ENCODE measurements at regions not wholly inside any gene's neighbourhood (a gene's known extent, or its start where the extent isn't known, plus 50 kb on each side); places are given as distances from the start of the nearest gene placed in this dataset.

- no peak for DNase-seq (ENCODE audit: extremely low spot score, unreplicated experiment)
- H3K27ac Mint-ChIP-seq = no peak overlapping the region
- no peaks in the 10 kb centered on the region for H3K4me1 Mint-ChIP-seq (ENCODE audit: unreplicated experiment)
- TF ChIP-seq CTCF (conservative IDR thresholded peaks at IDR 0.05) = no peak
- H3K9me3 Mint-ChIP-seq = no peaks in the 10 kb centered on the region
- H3K4me3 Mint-ChIP-seq = no peak overlapping the region
- H3K27me3 Mint-ChIP-seq = no peaks in the 10 kb centered on the region
- H3K36me3 Mint-ChIP-seq = no peaks in the 10 kb centered on the region
Measured at GRCh38 chr2:183799761-183800160, 675.5 kb downstream of the NUP35 start.

- no peaks in the 10 kb centered on the region for H3K27me3 Mint-ChIP-seq
- H3K4me1 Mint-ChIP-seq (ENCODE audit: unreplicated experiment) = no peaks in the 10 kb centered on the region
- no peak overlapping the region for H3K4me3 Mint-ChIP-seq
- no peak for DNase-seq (ENCODE audit: extremely low spot score, unreplicated experiment)
- no peak overlapping the region for H3K27ac Mint-ChIP-seq
- TF ChIP-seq CTCF (conservative IDR thresholded peaks at IDR 0.05) = no peak
- no peaks in the 10 kb centered on the region for H3K9me3 Mint-ChIP-seq
- H3K36me3 Mint-ChIP-seq = no peaks in the 10 kb centered on the region
Measured at GRCh38 chr2:183803596-183803995, 679.4 kb downstream of the NUP35 start.

GRCh38 chr2:183807870-183808269, 683.6 kb downstream of the NUP35 start:
- Mint-ChIP-seq H3K4me3 (no peak overlapping the region), H3K27ac (no peak overlapping the region), H3K36me3 (no peaks in the 10 kb centered on the region), H3K27me3 (no peaks in the 10 kb centered on the region), H3K4me1 (ENCODE audit: unreplicated experiment) (no peaks in the 10 kb centered on the region), H3K9me3 (no peaks in the 10 kb centered on the region)
- no peak for TF ChIP-seq CTCF (conservative IDR thresholded peaks at IDR 0.05)
- DNase-seq (ENCODE audit: extremely low spot score, unreplicated experiment) = no peak

- Mint-ChIP-seq H3K4me1 (ENCODE audit: unreplicated experiment) (no peaks in the 10 kb centered on the region), H3K36me3 (no peaks in the 10 kb centered on the region), H3K4me3 (no peak overlapping the region), H3K27me3 (no peaks in the 10 kb centered on the region), H3K9me3 (no peaks in the 10 kb centered on the region), H3K27ac (no peak overlapping the region)
- TF ChIP-seq CTCF (conservative IDR thresholded peaks at IDR 0.05) = no peak
- DNase-seq (ENCODE audit: extremely low spot score, unreplicated experiment) = no peak
Measured at GRCh38 chr2:183809404-183809803, 685.2 kb downstream of the NUP35 start.

- Mint-ChIP-seq H3K27me3 (no peaks in the 10 kb centered on the region), H3K9me3 (no peaks in the 10 kb centered on the region), H3K4me3 (no peak overlapping the region), H3K27ac (no peak overlapping the region), H3K4me1 (ENCODE audit: unreplicated experiment) (no peaks in the 10 kb centered on the region), H3K36me3 (no peaks in the 10 kb centered on the region)
- no peak for DNase-seq (ENCODE audit: extremely low spot score, unreplicated experiment)
- TF ChIP-seq CTCF (conservative IDR thresholded peaks at IDR 0.05) = no peak
Measured at GRCh38 chr2:183811281-183811680, 687.0 kb downstream of the NUP35 start.

- no peaks in the 10 kb centered on the region for H3K4me1 Mint-ChIP-seq (ENCODE audit: unreplicated experiment)
- no peaks in the 10 kb centered on the region for H3K27me3 Mint-ChIP-seq
- DNase-seq (ENCODE audit: extremely low spot score, unreplicated experiment) = no peak
- TF ChIP-seq CTCF (conservative IDR thresholded peaks at IDR 0.05) = no peak
- H3K9me3 Mint-ChIP-seq = no peaks in the 10 kb centered on the region
- no peak overlapping the region for H3K27ac Mint-ChIP-seq
- H3K36me3 Mint-ChIP-seq = no peaks in the 10 kb centered on the region
- no peak overlapping the region for H3K4me3 Mint-ChIP-seq
Measured at GRCh38 chr2:183812091-183812490, 687.8 kb downstream of the NUP35 start.

Data from type B pancreatic cell (in vitro differentiated cells).